IgD-negative memory B cell (primary cell): ENCODE measurements at regions not wholly inside any gene's neighbourhood (a gene's known extent, or its start where the extent isn't known, plus 50 kb on each side); places are given as distances from the start of the nearest gene placed in this dataset.
A peak's percentile ranks its signal among the peaks of the same experiment; 100 is the strongest.

Experiments
- H3K27ac Mint-ChIP-seq, 3 donors: one replicate each; pipeline ENCODE4 v1.8.0; 2020 to 2022; ENCODE audit warnings: mild to moderate bottlenecking in 3 of 3, mixed read lengths in 3 of 3, moderate library complexity in 1 of 3
- H3K27me3 Mint-ChIP-seq: one replicate; pipeline ENCODE4 v1.8.0; 2021; ENCODE audit warnings: mixed read lengths
- H3K36me3 Mint-ChIP-seq: one replicate; pipeline ENCODE4 v1.8.0; 2020; ENCODE audit warnings: mild to moderate bottlenecking, mixed read lengths
- H3K4me1 Mint-ChIP-seq, 3 donors: one replicate each; pipeline ENCODE4 v1.8.0; 2020 to 2022; ENCODE audit warnings: mixed read lengths in 3 of 3, mild to moderate bottlenecking in 1 of 3
- H3K4me3 Mint-ChIP-seq, 4 donors: one replicate each; pipeline ENCODE4 v1.8.0; 2020 to 2022; ENCODE audit warnings: mild to moderate bottlenecking in 4 of 4, mixed read lengths in 4 of 4, moderate library complexity in 3 of 4
- H3K9me3 Mint-ChIP-seq, 3 donors: one replicate each; pipeline ENCODE4 v1.8.0; 2020 to 2021; ENCODE audit warnings: mixed read lengths in 3 of 3, mild to moderate bottlenecking in 1 of 3

- no peak overlapping the region for H3K4me3 Mint-ChIP-seq
- no peak overlapping the region for H3K27ac Mint-ChIP-seq
- H3K36me3 Mint-ChIP-seq, result no peaks in the 10 kb centered on the region
- H3K9me3 Mint-ChIP-seq, result peaks cover 0 to 4% (median 2%) of the 10 kb centered on the region in 3 donors
- H3K4me1 Mint-ChIP-seq, result no peaks in the 10 kb centered on the region
- no peaks in the 10 kb centered on the region for H3K27me3 Mint-ChIP-seq
These were observed 674.6 kb upstream of the SEMA6A start for GRCh38 chr5:117249086-117249815.

- Mint-ChIP-seq H3K9me3 (peaks cover 0 to 4% (median 2%) of the 10 kb centered on the region in 3 donors), H3K27me3 (no peaks in the 10 kb centered on the region), H3K27ac (no peak overlapping the region), H3K4me1 (no peaks in the 10 kb centered on the region), H3K36me3 (no peaks in the 10 kb centered on the region), H3K4me3 (no peak overlapping the region)
These were observed 671.8 kb upstream of the SEMA6A start for GRCh38 chr5:117246424-117246823.

DNA sequence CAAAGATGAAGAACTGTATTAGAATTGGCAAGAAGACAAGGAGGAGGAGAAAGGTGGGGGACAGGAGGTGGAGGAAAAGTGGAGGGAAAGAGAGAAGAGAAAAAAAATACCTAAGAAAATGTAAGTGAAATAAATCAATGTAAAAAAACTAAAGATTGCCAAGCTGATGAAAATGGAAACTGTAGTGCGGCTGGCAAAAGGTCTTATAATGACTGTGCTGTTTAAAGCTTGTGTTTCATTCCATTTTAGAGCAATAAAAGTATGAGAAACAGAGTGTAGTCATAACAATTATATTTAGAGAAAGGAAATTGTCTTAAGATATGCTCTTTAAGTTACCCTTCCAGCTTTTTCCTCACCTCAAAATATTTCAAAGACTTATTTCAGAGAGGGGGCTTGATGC, 670.5 kb upstream of the SEMA6A start:
- Mint-ChIP-seq H3K4me3 (no peak overlapping the region), H3K9me3 (peaks cover 0 to 8% (median 2%) of the 10 kb centered on the region in 3 donors), H3K27ac (no peak overlapping the region), H3K27me3 (no peaks in the 10 kb centered on the region), H3K4me1 (no peaks in the 10 kb centered on the region), H3K36me3 (no peaks in the 10 kb centered on the region)

DNA sequence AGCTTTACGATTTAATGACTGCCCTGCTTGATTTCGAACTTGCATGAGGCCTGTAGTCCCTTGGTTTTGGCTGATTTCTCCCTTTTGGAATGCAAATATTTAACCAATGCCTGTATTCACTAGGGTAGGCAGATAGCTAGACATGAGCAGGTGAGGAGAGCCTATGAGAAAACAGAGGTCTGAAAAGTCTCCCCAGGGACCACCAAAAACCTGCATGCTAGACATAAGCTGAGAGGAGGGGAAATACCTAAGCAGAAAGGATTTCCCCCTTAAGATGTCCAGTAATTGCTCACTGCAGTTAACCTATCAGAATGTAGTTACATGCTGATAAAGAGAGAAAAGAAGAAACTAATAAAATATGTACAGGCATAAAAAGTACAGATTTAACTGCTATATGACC, 667.4 kb upstream of the SEMA6A start:
- no peaks in the 10 kb centered on the region for H3K4me1 Mint-ChIP-seq
- H3K27me3 Mint-ChIP-seq, result no peaks in the 10 kb centered on the region
- H3K27ac Mint-ChIP-seq, result no peak overlapping the region
- H3K4me3 Mint-ChIP-seq, result no peak overlapping the region
- peaks cover 0 to 8% (median under 1%) of the 10 kb centered on the region in 3 donors for H3K9me3 Mint-ChIP-seq
- H3K36me3 Mint-ChIP-seq, result no peaks in the 10 kb centered on the region

- H3K36me3 Mint-ChIP-seq, result no peaks in the 10 kb centered on the region
- no peak overlapping the region for H3K27ac Mint-ChIP-seq
- H3K4me3 Mint-ChIP-seq, result no peak overlapping the region
- H3K9me3 Mint-ChIP-seq, result peaks cover 0 to 5% (median 0%) of the 10 kb centered on the region in 3 donors
- H3K27me3 Mint-ChIP-seq, result no peaks in the 10 kb centered on the region
- H3K4me1 Mint-ChIP-seq, result no peaks in the 10 kb centered on the region
These were observed 662.3 kb upstream of the SEMA6A start for GRCh38 chr5:117236941-117237340.

GRCh38 chr5:117235786-117236185, 661.2 kb upstream of the SEMA6A start:
- no peaks in the 10 kb centered on the region for H3K4me1 Mint-ChIP-seq
- no peaks in the 10 kb centered on the region for H3K36me3 Mint-ChIP-seq
- H3K9me3 Mint-ChIP-seq, result peaks cover 0 to 3% (median 0%) of the 10 kb centered on the region in 3 donors
- no peak overlapping the region for H3K4me3 Mint-ChIP-seq
- no peak overlapping the region for H3K27ac Mint-ChIP-seq
- no peaks in the 10 kb centered on the region for H3K27me3 Mint-ChIP-seq

DNA sequence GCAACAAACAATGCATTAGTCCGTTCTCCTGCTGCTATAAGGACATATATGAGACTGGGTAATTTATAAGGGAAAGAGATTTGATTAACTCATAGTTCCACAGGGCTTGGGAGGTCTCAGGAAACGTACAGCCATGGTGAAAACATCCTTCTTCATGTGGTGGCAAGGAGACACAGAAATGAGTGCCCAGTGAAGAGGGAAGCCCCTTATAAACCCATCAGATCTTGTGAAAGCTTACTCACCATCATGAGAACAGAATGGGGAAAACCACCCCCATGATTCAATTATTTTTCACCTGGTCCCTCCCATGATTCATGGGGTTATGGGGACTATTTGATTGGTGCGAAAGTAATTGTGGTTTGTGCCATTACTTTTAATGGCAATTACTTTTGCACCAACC, 655.8 kb upstream of the SEMA6A start:
- Mint-ChIP-seq H3K4me1 (no peaks in the 10 kb centered on the region), H3K27me3 (no peaks in the 10 kb centered on the region), H3K4me3 (no peak overlapping the region), H3K36me3 (no peaks in the 10 kb centered on the region), H3K27ac (no peak overlapping the region), H3K9me3 (peaks cover 0 to 4% (median 2%) of the 10 kb centered on the region in 3 donors)

- H3K4me1 Mint-ChIP-seq, result no peaks in the 10 kb centered on the region
- H3K27ac Mint-ChIP-seq, result no peak overlapping the region
- no peaks in the 10 kb centered on the region for H3K27me3 Mint-ChIP-seq
- H3K9me3 Mint-ChIP-seq, result peaks cover 2 to 6% (median 2%) of the 10 kb centered on the region in 3 donors
- no peaks in the 10 kb centered on the region for H3K36me3 Mint-ChIP-seq
- H3K4me3 Mint-ChIP-seq, result no peak overlapping the region
These were observed 646.1 kb upstream of the SEMA6A start for GRCh38 chr5:117220730-117221129.

- Mint-ChIP-seq H3K4me3 (peak overlapping the region in 1 of 4 donors; percentile 6), H3K36me3 (no peaks in the 10 kb centered on the region), H3K27me3 (no peaks in the 10 kb centered on the region), H3K4me1 (no peaks in the 10 kb centered on the region), H3K9me3 (peaks cover 0 to 6% (median 4%) of the 10 kb centered on the region in 3 donors), H3K27ac (no peak overlapping the region)
These were observed 644.2 kb upstream of the SEMA6A start for GRCh38 chr5:117218789-117219188.

DNA sequence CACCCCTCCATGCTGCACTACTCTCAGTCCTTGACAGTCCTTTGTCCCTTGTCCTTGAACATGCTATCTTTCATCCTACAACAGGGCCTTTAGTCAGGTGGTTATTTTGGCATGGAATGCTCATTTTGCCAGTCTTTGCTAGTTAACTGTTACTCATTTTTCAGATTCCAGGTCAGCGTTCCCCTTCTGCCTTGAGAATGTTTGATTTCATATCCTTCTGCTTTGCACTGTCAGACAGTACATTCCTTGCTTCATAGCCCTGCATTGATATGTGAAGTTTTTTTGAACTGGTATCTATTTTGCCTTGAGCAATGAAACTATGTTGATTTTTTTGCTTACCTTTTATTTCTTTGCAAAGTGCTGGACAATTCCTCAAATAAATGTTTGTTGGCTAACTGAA, 638.2 kb upstream of the SEMA6A start:
- Mint-ChIP-seq H3K4me3 (no peak overlapping the region), H3K4me1 (no peaks in the 10 kb centered on the region), H3K9me3 (peaks cover 4 to 11% (median 7%) of the 10 kb centered on the region in 3 donors), H3K27me3 (no peaks in the 10 kb centered on the region), H3K27ac (no peak overlapping the region), H3K36me3 (no peaks in the 10 kb centered on the region)

- peaks cover 0 to 3% (median under 1%) of the 10 kb centered on the region in 3 donors for H3K4me1 Mint-ChIP-seq
- H3K9me3 Mint-ChIP-seq, result peaks cover 2 to 11% (median 3%) of the 10 kb centered on the region in 3 donors
- H3K27me3 Mint-ChIP-seq, result no peaks in the 10 kb centered on the region
- H3K4me3 Mint-ChIP-seq, result no peak overlapping the region
- no peak overlapping the region for H3K27ac Mint-ChIP-seq
- no peaks in the 10 kb centered on the region for H3K36me3 Mint-ChIP-seq
These were observed 636.2 kb upstream of the SEMA6A start for GRCh38 chr5:117210796-117211195.

DNA sequence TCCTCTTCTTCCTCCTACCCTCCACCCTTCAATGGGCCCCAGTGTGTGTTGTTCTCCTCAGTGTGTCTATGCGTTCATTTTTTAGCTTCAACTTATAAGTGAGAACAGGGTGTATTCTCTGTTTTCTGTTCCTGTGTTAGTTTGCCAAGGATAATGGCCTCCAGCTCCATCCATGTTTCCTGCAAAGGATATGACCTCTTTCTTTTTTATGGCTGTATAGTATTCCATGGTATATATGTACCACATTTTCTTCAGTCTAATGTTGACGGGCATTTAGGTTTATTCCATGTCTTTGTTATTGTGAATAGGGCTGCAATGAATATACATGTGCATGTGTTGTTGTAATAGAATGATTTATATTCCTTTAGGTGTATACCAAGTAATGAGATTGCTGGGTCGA, 634.9 kb upstream of the SEMA6A start:
- H3K9me3 Mint-ChIP-seq, result peaks cover 0 to 11% (median 3%) of the 10 kb centered on the region in 3 donors

DNA sequence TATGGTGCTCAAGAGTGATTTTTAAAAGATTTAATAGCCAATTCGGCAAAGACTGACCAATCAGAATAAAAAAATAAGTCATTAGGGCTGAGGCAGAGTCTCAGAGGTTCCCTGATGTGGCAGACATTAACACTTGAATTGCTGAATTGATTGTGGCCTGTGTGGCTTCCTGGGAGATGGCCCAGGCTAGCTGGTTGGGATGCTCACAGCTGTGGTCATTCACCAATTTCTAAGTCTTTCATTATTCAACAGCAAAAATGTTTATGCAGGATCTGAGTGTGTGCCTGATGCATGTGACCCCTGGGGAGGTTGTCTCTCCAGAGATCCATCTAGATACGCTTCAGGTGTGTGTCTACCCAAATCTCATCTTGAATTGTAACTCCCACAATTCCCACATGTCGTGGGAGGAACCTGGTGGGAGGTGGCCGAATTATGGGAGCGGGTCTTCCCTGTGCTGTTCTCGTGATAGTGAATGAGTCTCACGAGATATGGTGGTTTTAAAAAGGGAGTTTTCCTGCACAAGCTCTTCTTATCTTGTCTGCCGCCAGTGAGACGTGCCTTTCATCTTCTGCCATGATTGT, 632.6 kb upstream of the SEMA6A start:
- H3K4me3 Mint-ChIP-seq, result no peak overlapping the region
- H3K4me1 Mint-ChIP-seq, result peaks cover 0 to 3% (median 1%) of the 10 kb centered on the region in 3 donors
- no peaks in the 10 kb centered on the region for H3K27me3 Mint-ChIP-seq

More for the DNA sequence above, 634.9 kb upstream of the SEMA6A start:
- Mint-ChIP-seq H3K4me3 (no peak overlapping the region), H3K4me1 (peaks cover 0 to 3% (median 1%) of the 10 kb centered on the region in 3 donors), H3K27me3 (no peaks in the 10 kb centered on the region), H3K27ac (no peak overlapping the region), H3K36me3 (no peaks in the 10 kb centered on the region)

DNA sequence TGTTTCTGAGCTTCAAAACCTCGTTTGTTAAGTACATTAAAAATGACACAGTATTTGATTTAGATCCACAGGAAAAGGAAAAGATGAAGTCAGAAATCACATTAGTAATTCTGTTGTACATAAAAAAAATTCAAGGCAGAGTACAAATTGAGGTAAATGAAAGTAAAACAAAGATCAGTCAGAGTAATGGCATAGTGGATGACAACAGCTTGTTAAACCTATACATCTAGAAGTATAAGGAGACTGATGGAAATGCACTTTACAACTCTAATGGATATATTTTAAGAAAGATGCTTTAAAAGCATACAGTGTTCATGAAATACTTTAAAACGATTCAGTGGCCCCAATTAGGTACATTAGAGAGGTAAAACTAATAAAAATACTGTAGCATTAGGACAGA, 631.3 kb upstream of the SEMA6A start:
- no peak overlapping the region for H3K27ac Mint-ChIP-seq
- H3K9me3 Mint-ChIP-seq, result peaks cover 0 to 11% (median 0%) of the 10 kb centered on the region in 3 donors
- peaks cover 0 to 3% (median 1%) of the 10 kb centered on the region in 3 donors for H3K4me1 Mint-ChIP-seq
- H3K27me3 Mint-ChIP-seq, result no peaks in the 10 kb centered on the region
- H3K4me3 Mint-ChIP-seq, result peak overlapping the region in 1 of 4 donors; percentile 24
- no peaks in the 10 kb centered on the region for H3K36me3 Mint-ChIP-seq

More for the DNA sequence above, 632.6 kb upstream of the SEMA6A start:
- H3K27ac Mint-ChIP-seq, result no peak overlapping the region
- peaks cover 0 to 11% (median 0%) of the 10 kb centered on the region in 3 donors for H3K9me3 Mint-ChIP-seq
- H3K36me3 Mint-ChIP-seq, result no peaks in the 10 kb centered on the region

DNA sequence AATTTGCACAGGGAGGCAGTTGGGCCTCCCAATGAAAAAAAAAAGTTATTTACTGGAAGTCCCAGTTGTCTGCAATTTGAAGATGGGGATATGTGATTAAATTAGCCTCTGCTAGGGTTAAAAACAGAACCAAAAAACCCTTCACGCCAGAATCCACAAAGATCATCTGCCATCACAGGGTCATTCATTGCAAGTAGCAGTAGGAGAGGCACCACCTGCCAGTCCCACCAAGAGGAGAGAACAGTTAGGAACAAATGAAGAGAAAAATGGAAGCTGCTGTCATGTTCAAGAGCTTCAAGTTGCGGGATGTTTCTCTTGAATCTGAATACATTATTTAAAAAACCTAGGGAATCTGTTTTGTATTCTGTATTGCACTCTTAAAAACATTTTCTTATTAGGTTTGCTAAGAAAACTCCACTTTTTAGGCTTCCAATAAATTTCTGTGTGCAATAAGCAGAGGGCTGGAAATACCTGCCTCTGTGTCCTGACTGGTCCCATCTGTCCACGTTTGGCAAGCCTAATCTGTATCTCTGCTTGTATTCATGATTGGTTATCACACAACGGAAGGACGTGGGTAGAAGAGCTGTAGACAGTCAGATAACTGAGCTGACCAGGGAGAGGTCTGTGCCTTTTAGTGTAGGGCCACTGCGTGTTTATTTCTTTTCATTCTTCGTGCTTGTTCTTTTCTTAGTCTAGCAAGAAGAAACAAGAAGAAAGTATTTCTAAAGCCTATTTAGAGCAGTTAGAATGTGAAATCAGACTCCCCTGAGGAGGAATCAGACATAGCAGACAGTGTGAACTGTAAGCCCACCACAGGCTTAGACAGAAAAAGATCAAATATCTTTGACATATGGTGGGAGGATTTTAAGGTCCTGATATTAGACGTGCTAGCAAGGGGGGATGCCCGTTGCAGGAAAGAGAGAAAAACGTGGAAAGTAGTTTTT, 630.6 kb upstream of the SEMA6A start:
- no peaks in the 10 kb centered on the region for H3K36me3 Mint-ChIP-seq
- H3K9me3 Mint-ChIP-seq, result peaks cover 0 to 9% (median 0%) of the 10 kb centered on the region in 3 donors
- peaks cover 0 to 3% (median 1%) of the 10 kb centered on the region in 3 donors for H3K4me1 Mint-ChIP-seq
- H3K27ac Mint-ChIP-seq, result no peak overlapping the region
- peak overlapping the region in 1 of 4 donors; percentile 24 for H3K4me3 Mint-ChIP-seq
- H3K27me3 Mint-ChIP-seq, result no peaks in the 10 kb centered on the region
